HEK293 (cell line): ENCODE measurements at regions not wholly inside any gene's neighbourhood (a gene's known extent, or its start where the extent isn't known, plus 50 kb on each side); places are given as distances from the start of the nearest gene placed in this dataset.

Experiments
- CTCF ChIA-PET: fragments of 350-600 bp; formaldehyde crosslinking; extraction: SDS; loops from one replicate; lab custom pipeline; 2021; ENCODE audit warnings: antibody characterized with exemption; lab: Yijun Ruan, JAX
- POLR2A ChIA-PET: fragments of 300-600 bp; formaldehyde crosslinking; extraction: SDS; loops from one replicate; lab custom pipeline; 2020; ENCODE audit warnings: antibody characterized with exemption, inconsistent platforms; lab: Yijun Ruan, JAX
- H3K27ac ChIP-seq: fragments of 200-500 bp; sonication (Bioruptor generic); 2 replicates; pipeline ENCODE4 v1.5.1; 2014; ENCODE audit warnings: low read depth, low read length, control low read depth, inconsistent platforms; ENCODE audit errors: extremely low read depth
- H3K36me3 ChIP-seq, 2 experiments: fragments of 200-500 bp in 1 of 2; sonication (Bioruptor generic) in 1 of 2; 1 replicate in 1 of 2; 2 replicates in 1 of 2; pipeline ENCODE4 v1.5.1; 2014 to 2017; ENCODE audit warnings: inconsistent platforms in 2 of 2, low read length in 2 of 2; ENCODE audit not compliant: control insufficient read depth in 2 of 2, insufficient read depth in 1 of 2
- H3K4me1 ChIP-seq: fragments of 200-500 bp; sonication (Bioruptor generic); 2 replicates; pipeline ENCODE4 v1.5.1; 2014; ENCODE audit warnings: mild to moderate bottlenecking, low read length, inconsistent platforms; ENCODE audit not compliant: control insufficient read depth, insufficient read depth
- H3K4me3 ChIP-seq: 2 replicates; pipeline ENCODE4 v1.5.1; 2011; ENCODE audit warnings: low read depth, mild to moderate bottlenecking, control low read depth, low read length, moderate library complexity
- H3K9me3 ChIP-seq: fragments of 200-500 bp; sonication (Bioruptor generic); 2 replicates; pipeline ENCODE4 v1.5.1; 2014; ENCODE audit warnings: low read depth, low read length, inconsistent platforms; ENCODE audit not compliant: control insufficient read depth, insufficient read depth
- BCL6B ChIP-seq: fragments of 450-650 bp; formaldehyde crosslinking; IDR thresholded peaks from 2 replicates; pipeline ENCODE4 v1.5.1; 2017; ENCODE audit warnings: missing biosample characterization, missing genetic modification characterization
- PRDM4 ChIP-seq: fragments of 450-650 bp; formaldehyde crosslinking; IDR thresholded peaks from 2 replicates; pipeline ENCODE4 v1.5.1; 2017; ENCODE audit warnings: missing biosample characterization, missing genetic modification characterization
- PRDM6 ChIP-seq: fragments of 450-650 bp; formaldehyde crosslinking; IDR thresholded peaks from 2 replicates; pipeline ENCODE4 v1.5.1; 2017; ENCODE audit warnings: missing biosample characterization, missing genetic modification characterization
- REPIN1 ChIP-seq: fragments of 450-650 bp; formaldehyde crosslinking; IDR thresholded peaks from 2 replicates; pipeline ENCODE4 v1.5.1; 2017; ENCODE audit warnings: missing biosample characterization, missing genetic modification characterization, low read depth
- REST ChIP-seq: fragments of 450-650 bp; formaldehyde crosslinking; IDR thresholded peaks from 2 replicates; pipeline ENCODE4 v1.5.1; 2016; ENCODE audit warnings: missing biosample characterization, missing genetic modification characterization
- ZBTB8A ChIP-seq: fragments of 450-650 bp; formaldehyde crosslinking; IDR thresholded peaks from 2 replicates; pipeline ENCODE4 v1.5.1; 2016; ENCODE audit warnings: missing biosample characterization, missing genetic modification characterization
- ZNF121 ChIP-seq: fragments of 450-650 bp; formaldehyde crosslinking; IDR thresholded peaks from 2 replicates; pipeline ENCODE4 v1.5.1; 2016; ENCODE audit warnings: missing biosample characterization, missing genetic modification characterization
- ZNF169 ChIP-seq: fragments of 450-650 bp; formaldehyde crosslinking; IDR thresholded peaks from 2 replicates; pipeline ENCODE4 v1.5.1; 2016; ENCODE audit warnings: missing biosample characterization, missing genetic modification characterization
- ZNF184 ChIP-seq: fragments of 450-650 bp; IDR thresholded peaks from 2 replicates; pipeline ENCODE4 v1.5.1; 2018; ENCODE audit warnings: missing biosample characterization, mild to moderate bottlenecking, missing genetic modification characterization
- ZNF202 ChIP-seq: fragments of 450-650 bp; formaldehyde crosslinking; IDR thresholded peaks from 2 replicates; pipeline ENCODE4 v1.5.1; 2016; ENCODE audit warnings: missing biosample characterization, missing genetic modification characterization, borderline replicate concordance
- ZNF211 ChIP-seq: fragments of 450-650 bp; formaldehyde crosslinking; IDR thresholded peaks from 2 replicates; pipeline ENCODE4 v1.5.1; 2016; ENCODE audit warnings: low read depth, missing biosample characterization, missing genetic modification characterization
- ZNF426 ChIP-seq: fragments of 450-650 bp; formaldehyde crosslinking; IDR thresholded peaks from 2 replicates; pipeline ENCODE4 v1.5.1; 2017; ENCODE audit warnings: missing biosample characterization, missing genetic modification characterization, mild to moderate bottlenecking, inconsistent platforms, moderate library complexity
- ZNF513 ChIP-seq: fragments of 450-650 bp; IDR thresholded peaks from 2 replicates; pipeline ENCODE4 v1.5.1; 2018; ENCODE audit warnings: missing biosample characterization, missing genetic modification characterization
- ZNF521 ChIP-seq: fragments of 450-650 bp; formaldehyde crosslinking; IDR thresholded peaks from 2 replicates; pipeline ENCODE4 v1.5.1; 2017; ENCODE audit warnings: missing biosample characterization, mild to moderate bottlenecking, missing genetic modification characterization
- ZNF530 ChIP-seq: fragments of 450-650 bp; formaldehyde crosslinking; IDR thresholded peaks from 2 replicates; pipeline ENCODE4 v1.5.1; 2016; ENCODE audit warnings: low read depth, missing biosample characterization, missing genetic modification characterization
- ZNF610 ChIP-seq: fragments of 450-650 bp; formaldehyde crosslinking; IDR thresholded peaks from 2 replicates; pipeline ENCODE4 v1.5.1; 2016; ENCODE audit warnings: missing biosample characterization, missing genetic modification characterization, borderline replicate concordance
- ZNF621 ChIP-seq: fragments of 450-650 bp; formaldehyde crosslinking; IDR thresholded peaks from 2 replicates; pipeline ENCODE4 v1.5.1; 2017; ENCODE audit warnings: missing biosample characterization, missing genetic modification characterization
- ZNF670 ChIP-seq: fragments of 450-650 bp; formaldehyde crosslinking; IDR thresholded peaks from 2 replicates; pipeline ENCODE4 v1.5.1; 2016; ENCODE audit warnings: missing biosample characterization, missing genetic modification characterization, low read depth
- ZNF701 ChIP-seq: fragments of 450-650 bp; formaldehyde crosslinking; IDR thresholded peaks from 2 replicates; pipeline ENCODE4 v1.5.1; 2016; ENCODE audit warnings: missing biosample characterization, missing genetic modification characterization
- ZNF777 ChIP-seq: fragments of 450-650 bp; formaldehyde crosslinking; IDR thresholded peaks from 2 replicates; pipeline ENCODE4 v1.5.1; 2017; ENCODE audit warnings: missing biosample characterization, missing genetic modification characterization, borderline replicate concordance

- TF ChIP-seq ZNF211 (tag by site-specific recombination) = no peak
- no peak for TF ChIP-seq ZNF701 (tag by site-specific recombination)
- no peak for TF ChIP-seq ZNF169 (tag by site-specific recombination)
- no peak for TF ChIP-seq PRDM4 (tag by site-specific recombination)
- TF ChIP-seq ZNF202 (tag by site-specific recombination) = no peak
- TF ChIP-seq ZNF121 (tag by site-specific recombination) = no peak
- TF ChIP-seq REPIN1 = no peak
- TF ChIP-seq ZNF670 (tag by site-specific recombination) = no peak
- TF ChIP-seq PRDM6 (tag by site-specific recombination) = no peak
- no peak for TF ChIP-seq BCL6B (tag by site-specific recombination)
Measured at GRCh38 chr16:22624800-22625533, 114.3 kb downstream of the NPIPB5 start (continued).

- H3K4me1 ChIP-seq = no peaks in the 10 kb centered on the region
- 0 out of 2 replicates have a peak, but pooled peaks have one; percentile 71 for TF ChIP-seq ZNF521 (tag by site-specific recombination)
- no peak for TF ChIP-seq ZNF184 (tag by site-specific recombination)
- no peak overlapping the region for H3K4me3 ChIP-seq
- ChIA-PET POLR2A (no interaction called here), CTCF (no interaction called here)
- H3K36me3 ChIP-seq = no peaks in the 10 kb centered on the region
- no peak overlapping the region for H3K27ac ChIP-seq
- H3K9me3 ChIP-seq = no peaks in the 10 kb centered on the region
Measured at GRCh38 chr16:22625967-22626366, 115.3 kb downstream of the NPIPB5 start.

- Histone ChIP-seq H3K9me3 (no peaks in the 10 kb centered on the region), H3K27ac (no peak overlapping the region), H3K4me1 (no peaks in the 10 kb centered on the region), H3K36me3 (no peaks in the 10 kb centered on the region), H3K4me3 (no peak overlapping the region)
- TF ChIP-seq ZBTB8A = no peak
- TF ChIP-seq ZNF610 (tag by site-specific recombination) = no peak
- no peak for TF ChIP-seq ZNF513 (tag by site-specific recombination)
- TF ChIP-seq ZNF169 (tag by site-specific recombination) = no peak
- TF ChIP-seq ZNF621 = no peak
- TF ChIP-seq ZNF777 (tag by site-specific recombination) = no peak
- TF ChIP-seq REST (tag by site-specific recombination) = no peak
- TF ChIP-seq ZNF530 (tag by site-specific recombination) = no peak
- no peak for TF ChIP-seq ZNF426 (tag by site-specific recombination)
- TF ChIP-seq REPIN1 = no peak
- CTCF ChIA-PET = no interaction called here
- POLR2A ChIA-PET = no interaction called here
Measured at GRCh38 chr16:22627043-22627442, 116.4 kb downstream of the NPIPB5 start.
